Stomach (tissue), 8 donors: ENCODE measurements at regions not wholly inside any gene's neighbourhood (a gene's known extent, or its start where the extent isn't known, plus 50 kb on each side); places are given as distances from the start of the nearest gene placed in this dataset.

ENCODE experiments used
- DNase-seq, 2 donors: peaks; one replicate each; pipeline versions ENCODE4 v3.0.0 to v3.0.0-alpha.2; 2013 to 2019
- H3K27ac ChIP-seq, 5 donors: fragments of 200-600 bp in 4 of 5; sonication (generic) in 4 of 5; one replicate each; pipeline ENCODE4 v1.5.1; 2013 to 2019; ENCODE audit warnings: mild to moderate bottlenecking in 1 of 5, moderate library complexity in 1 of 5
- H3K27me3 ChIP-seq, 3 donors: fragments of 200-600 bp; sonication (generic); one replicate each; pipeline ENCODE4 v1.5.1; 2017 to 2019; ENCODE audit warnings: mixed run types in 1 of 3
- H3K36me3 ChIP-seq, 4 donors: fragments of 200-600 bp; sonication (generic); 1 replicate in 3 of 4; 2 replicates in 1 of 4; pipeline ENCODE4 v1.5.1; 2016 to 2019
- H3K4me1 ChIP-seq, 4 donors: fragments of 200-600 bp; sonication (generic); one replicate each; pipeline ENCODE4 v1.5.1; 2016 to 2019
- H3K4me3 ChIP-seq, 4 donors: fragments of 200-600 bp; sonication (generic) in 3 of 4; one replicate each; pipeline ENCODE4 v1.5.1; 2016 to 2019; ENCODE audit warnings: mild to moderate bottlenecking in 1 of 4
- H3K9me3 ChIP-seq, 4 donors: fragments of 200-600 bp; sonication (generic); one replicate each; pipeline ENCODE4 v1.5.1; 2016 to 2019
- EP300 ChIP-seq: sonication (generic); formaldehyde crosslinking; IDR thresholded peaks from one replicate; pipeline ENCODE4 v1.6.1; 2017; ENCODE audit warnings: antibody characterized with exemption
- POLR2A ChIP-seq, 4 donors: fragments of 450-650 bp; IDR thresholded peaks; one replicate each; pipeline ENCODE4 v1.6.1; 2016; ENCODE audit warnings: antibody characterized with exemption in 4 of 4, control low read depth in 2 of 4, mild to moderate bottlenecking in 1 of 4, moderate library complexity in 1 of 4
- POLR2AphosphoS5 ChIP-seq, 3 donors: sonication (generic); formaldehyde crosslinking; IDR thresholded peaks; one replicate each; pipeline ENCODE4 v1.6.1; 2016; ENCODE audit warnings: antibody characterized with exemption in 3 of 3
- WGBS, 5 donors: extraction: QIAGEN DNeasy Blood & Tissue Kit in 3 of 5; methylation state at CpG; one replicate each; pipeline versions ENCODE4 v1.1.5 to v1.1.7; 2013 to 2018; 5-methylcytosine and 5-hydroxymethylcytosine counted together
- intact Hi-C: fragments of 100-400 bp; cut with DNase I; formaldehyde crosslinking; loops from one replicate; pipeline ENCODE4 v1.15.1; 2023; ENCODE audit warnings: low total_unique reads
- TF ChIP-seq, protein P1 (sequence below), 7 experiments: fragments of 450-650 bp in 4 of 7; fragments of 200-600 bp in 3 of 7; sonication (generic) in 3 of 7; IDR thresholded peaks; one replicate each; pipeline ENCODE4 v1.5.1; 2016 to 2019; ENCODE audit warnings: antibody characterized with exemption in 7 of 7, control low read depth in 2 of 7, mild to moderate bottlenecking in 1 of 7
- donor health status: healthy with polysubstance abuse.
- donor health status: Bipolar disorder and iron deficiency.
- donor health status: healthy.

DNA sequence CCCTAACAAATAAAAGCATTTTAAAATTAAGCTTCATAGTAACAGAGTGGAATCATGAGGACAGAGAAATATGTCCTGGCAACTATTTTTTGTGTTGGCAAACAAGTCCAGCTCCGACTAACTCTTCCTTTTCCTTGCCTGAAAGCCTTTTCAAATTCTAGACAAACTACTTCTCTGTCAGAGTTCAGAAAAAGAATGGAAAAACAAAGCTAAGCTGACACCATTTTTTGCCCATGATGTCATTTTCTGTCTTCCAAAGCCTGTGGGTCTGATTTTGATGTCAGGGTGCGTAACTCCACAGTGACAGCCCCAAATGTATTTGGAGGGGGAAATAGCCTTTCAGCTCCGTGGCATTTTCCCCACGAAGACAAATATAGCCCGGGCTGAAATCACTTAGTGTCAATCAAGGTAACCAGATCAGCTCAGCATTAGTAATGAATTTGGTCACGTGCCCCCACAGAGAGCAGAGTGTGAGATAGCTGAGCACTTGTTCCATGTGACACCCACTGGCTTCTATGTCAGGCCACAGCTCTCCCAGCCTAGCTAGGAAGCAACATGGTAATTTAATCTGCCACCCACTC, 233.0 kb upstream of the SIX2 start:
- peaks cover 0 to 19% (median 8%) of the 10 kb centered on the region in 4 donors for H3K4me1 ChIP-seq
- H3K9me3 ChIP-seq, result no peaks in the 10 kb centered on the region
- peak in 1 of 2 donors; percentile 64 for DNase-seq
- intact Hi-C loops, result no loop called here
- WGBS, 5 donors, result 21 to 35% (median 27%) methylated on average over 6 of the region's 6 CpGs
- H3K36me3 ChIP-seq, result no peaks in the 10 kb centered on the region
- peak overlapping the region in 1 of 5 donors; percentile 17 for H3K27ac ChIP-seq
- H3K4me3 ChIP-seq, result no peak overlapping the region
- TF ChIP-seq EP300 (no peak), POLR2AphosphoS5 (IDR thresholded peaks at IDR 0.05) (peak in 2 of 3 donors; percentile 0 to 5)
- peaks cover 0 to 5% (median 0%) of the 10 kb centered on the region in 3 donors for H3K27me3 ChIP-seq

DNA sequence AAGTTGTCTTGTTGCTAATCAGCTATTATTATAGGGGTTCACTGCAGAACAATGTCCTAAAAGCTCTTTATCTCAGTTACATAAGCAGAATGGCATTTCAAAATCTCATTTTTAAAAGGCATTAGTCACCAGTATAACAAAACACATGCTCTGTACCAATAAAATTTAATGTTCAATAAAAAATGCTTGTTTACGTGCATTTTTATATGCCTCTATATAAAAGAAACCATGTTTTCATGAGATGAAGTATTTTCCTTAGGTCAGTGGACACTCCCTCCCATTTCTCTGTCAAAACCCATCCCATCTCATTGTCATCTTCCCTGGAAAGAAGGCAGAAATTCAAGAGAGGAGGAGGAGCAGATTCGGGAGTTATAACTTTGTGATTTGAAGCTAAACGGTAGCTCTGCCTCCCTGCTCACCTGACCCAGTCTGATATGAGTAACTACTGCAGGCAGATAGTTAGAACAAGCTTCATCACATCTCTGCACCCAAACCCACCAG, 231.9 kb upstream of the SIX2 start:
- H3K4me1 ChIP-seq, result peaks cover 0 to 19% (median 8%) of the 10 kb centered on the region in 4 donors
- H3K9me3 ChIP-seq, result no peaks in the 10 kb centered on the region
- DNase-seq, result no peak
- 46 to 73% (median 64%) methylated on average over 3 of the region's 3 CpGs for WGBS, 5 donors
- TF ChIP-seq, protein P1, sequence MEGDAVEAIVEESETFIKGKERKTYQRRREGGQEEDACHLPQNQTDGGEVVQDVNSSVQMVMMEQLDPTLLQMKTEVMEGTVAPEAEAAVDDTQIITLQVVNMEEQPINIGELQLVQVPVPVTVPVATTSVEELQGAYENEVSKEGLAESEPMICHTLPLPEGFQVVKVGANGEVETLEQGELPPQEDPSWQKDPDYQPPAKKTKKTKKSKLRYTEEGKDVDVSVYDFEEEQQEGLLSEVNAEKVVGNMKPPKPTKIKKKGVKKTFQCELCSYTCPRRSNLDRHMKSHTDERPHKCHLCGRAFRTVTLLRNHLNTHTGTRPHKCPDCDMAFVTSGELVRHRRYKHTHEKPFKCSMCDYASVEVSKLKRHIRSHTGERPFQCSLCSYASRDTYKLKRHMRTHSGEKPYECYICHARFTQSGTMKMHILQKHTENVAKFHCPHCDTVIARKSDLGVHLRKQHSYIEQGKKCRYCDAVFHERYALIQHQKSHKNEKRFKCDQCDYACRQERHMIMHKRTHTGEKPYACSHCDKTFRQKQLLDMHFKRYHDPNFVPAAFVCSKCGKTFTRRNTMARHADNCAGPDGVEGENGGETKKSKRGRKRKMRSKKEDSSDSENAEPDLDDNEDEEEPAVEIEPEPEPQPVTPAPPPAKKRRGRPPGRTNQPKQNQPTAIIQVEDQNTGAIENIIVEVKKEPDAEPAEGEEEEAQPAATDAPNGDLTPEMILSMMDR (IDR thresholded peaks at IDR 0.05), result no peak
- TF ChIP-seq POLR2A (IDR thresholded peaks at IDR 0.05) (no peak), POLR2AphosphoS5 (IDR thresholded peaks at IDR 0.05) (no peak), EP300 (no peak)
- H3K27ac ChIP-seq, result no peak overlapping the region
- peaks cover 0 to 5% (median 0%) of the 10 kb centered on the region in 3 donors for H3K27me3 ChIP-seq
- H3K36me3 ChIP-seq, result no peaks in the 10 kb centered on the region
- no peak overlapping the region for H3K4me3 ChIP-seq
- intact Hi-C loops, result no loop called here

DNA sequence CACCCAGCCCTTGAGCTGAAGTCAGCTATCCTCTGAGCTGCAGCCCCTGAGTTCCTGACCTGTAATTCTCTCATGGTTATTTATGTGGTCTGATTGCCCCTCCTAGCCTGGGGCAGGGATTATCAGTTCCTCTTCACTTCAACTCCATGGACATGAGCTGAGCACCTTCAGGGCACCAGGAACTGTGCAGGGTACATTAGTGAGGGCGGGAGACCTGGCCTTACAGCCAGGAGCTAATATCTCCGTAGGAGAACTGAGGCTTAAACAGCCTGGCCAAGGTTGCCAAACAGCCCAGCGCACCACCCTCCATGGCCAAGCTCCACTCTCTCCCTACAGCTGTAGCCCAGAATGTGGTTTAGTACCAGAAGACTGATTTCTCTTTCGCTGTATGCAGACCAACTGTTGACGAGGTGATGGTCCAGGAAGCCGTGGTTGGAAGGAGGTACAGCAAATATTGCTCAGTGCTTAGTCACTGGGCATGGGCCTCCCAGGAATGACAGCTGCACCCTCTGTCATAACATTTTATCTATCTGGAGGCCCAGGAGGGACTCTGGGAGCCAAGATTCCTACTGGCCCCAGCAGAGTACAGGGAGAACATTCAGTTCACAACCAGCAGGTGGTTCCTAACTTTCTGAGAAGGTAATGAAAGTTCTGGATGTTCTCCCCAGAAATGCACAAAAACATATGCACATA, 228.7 kb upstream of the SIX2 start:
- intact Hi-C loops, result no loop called here
- Histone ChIP-seq H3K36me3 (no peaks in the 10 kb centered on the region), H3K4me3 (no peak overlapping the region)

DNA sequence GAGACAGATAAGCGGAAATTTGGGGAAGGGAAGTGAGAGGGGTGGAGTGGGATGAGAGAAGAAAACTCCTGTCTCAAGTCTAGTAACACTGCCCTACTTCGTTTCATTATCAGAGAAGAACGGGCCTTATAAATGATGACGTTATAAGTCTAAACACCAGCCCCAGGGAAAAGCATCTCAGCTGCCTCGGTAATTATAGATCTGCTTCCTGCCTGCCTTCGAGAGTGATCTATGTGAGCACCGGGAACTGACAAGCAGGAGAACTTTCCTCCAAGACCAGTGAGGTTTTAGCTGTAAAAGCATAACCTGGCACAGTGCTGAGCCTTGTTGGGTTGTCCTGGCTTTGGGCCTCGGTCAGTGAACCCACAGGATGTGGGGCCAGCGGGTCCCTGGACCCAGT, 227.9 kb upstream of the SIX2 start:
- no peaks in the 10 kb centered on the region for H3K9me3 ChIP-seq
- H3K4me1 ChIP-seq, result peaks cover 0 to 17% (median 5%) of the 10 kb centered on the region in 4 donors
- H3K36me3 ChIP-seq, result no peaks in the 10 kb centered on the region
- no peak for DNase-seq
- intact Hi-C loops, result no loop called here
- 60 to 73% (median 67%) methylated on average over 8 to 9 of the region's 9 CpGs for WGBS, 5 donors
- H3K27ac ChIP-seq, result no peak overlapping the region
- TF ChIP-seq POLR2AphosphoS5 (IDR thresholded peaks at IDR 0.05) (no peak), EP300 (no peak), POLR2A (IDR thresholded peaks at IDR 0.05) (no peak)
- TF ChIP-seq, protein P1 (IDR thresholded peaks at IDR 0.05), result no peak
- H3K4me3 ChIP-seq, result no peak overlapping the region
- H3K27me3 ChIP-seq, result peaks cover 0 to 5% (median 0%) of the 10 kb centered on the region in 3 donors

More for the DNA sequence above, 228.7 kb upstream of the SIX2 start:
- 60 to 77% (median 68%) methylated on average over 5 to 6 of the region's 6 CpGs for WGBS, 5 donors
- Histone ChIP-seq H3K9me3 (no peaks in the 10 kb centered on the region), H3K27ac (no peak overlapping the region), H3K4me1 (peaks cover 0 to 19% (median 8%) of the 10 kb centered on the region in 4 donors), H3K27me3 (peaks cover 0 to 5% (median 0%) of the 10 kb centered on the region in 3 donors)
- no peak for DNase-seq
- TF ChIP-seq EP300 (no peak), POLR2A (IDR thresholded peaks at IDR 0.05) (no peak), POLR2AphosphoS5 (IDR thresholded peaks at IDR 0.05) (peak in 2 of 3 donors; percentile 30 to 50)
- TF ChIP-seq, protein P1 (IDR thresholded peaks at IDR 0.05), result no peak
